NCI-H82 treated with DMSO at 0.1 percent for 48 hours (cell line): ENCODE measurements at regions not wholly inside any gene's neighbourhood (a gene's known extent, or its start where the extent isn't known, plus 50 kb on each side); places are given as distances from the start of the nearest gene placed in this dataset.

Experiments
- DNase-seq: peaks from one replicate; lab custom pipeline; 2025; ENCODE audit not compliant: unreplicated experiment; lab: John Stamatoyannopoulos, UW

DNA sequence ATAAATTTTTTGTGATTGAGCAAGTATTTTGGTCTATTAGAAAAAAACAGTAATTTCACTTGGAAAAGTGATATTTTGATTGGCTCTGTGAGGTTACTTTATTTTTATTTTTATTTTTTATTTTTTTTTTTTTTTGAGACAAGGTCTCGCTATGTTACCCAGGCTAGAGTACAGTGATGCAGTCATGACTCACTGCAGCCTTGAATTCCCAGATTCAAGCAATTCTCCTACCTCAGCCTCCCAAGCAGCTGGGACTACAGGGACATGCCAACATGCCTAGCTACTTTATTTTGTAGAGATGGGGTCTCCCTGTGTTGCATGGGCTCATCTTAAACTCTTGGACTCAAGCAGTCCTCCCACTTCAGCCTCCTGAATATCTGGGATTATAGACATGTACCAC is 60.9 kb upstream of the MGAT5 start:
- no peak for DNase-seq

DNA sequence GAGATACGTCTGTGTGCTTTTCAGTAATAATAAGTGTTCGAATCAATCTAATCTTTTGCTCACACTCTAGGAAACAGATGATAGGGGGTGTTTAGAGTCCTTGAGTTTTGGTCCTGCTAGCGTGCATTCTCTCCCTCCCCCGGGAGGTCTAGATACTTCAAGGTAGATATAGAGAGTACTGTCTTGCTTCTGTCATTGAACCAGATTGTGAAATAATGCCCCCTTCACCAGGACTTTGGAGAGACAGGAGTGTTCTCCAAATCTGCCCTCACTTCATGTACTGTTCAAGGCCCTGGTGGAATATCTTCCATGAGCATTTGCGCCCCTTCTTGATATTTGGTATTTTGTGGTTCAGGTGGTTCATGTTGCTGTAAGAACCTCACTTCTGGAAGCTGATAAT is 59.4 kb upstream of the MGAT5 start:
- DNase-seq = no peak

DNA sequence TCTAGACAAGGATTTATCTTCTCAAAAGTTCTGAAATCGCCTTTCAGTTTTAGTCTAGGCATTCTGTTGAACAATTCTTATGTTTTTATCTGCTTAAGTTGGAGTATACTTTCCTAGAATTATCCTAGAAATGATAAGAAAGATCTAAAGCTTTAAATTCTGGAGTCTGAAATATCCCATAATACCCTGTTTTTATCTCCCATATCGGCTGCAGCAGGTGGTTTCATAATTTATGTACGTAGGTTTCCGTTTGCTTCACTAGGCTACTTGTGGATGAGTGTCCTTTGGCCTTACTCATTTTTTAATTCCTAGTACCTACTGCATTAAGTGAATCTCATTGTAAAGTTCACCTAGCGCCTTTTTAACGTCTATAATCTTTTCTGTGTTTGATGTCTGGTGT is 58.5 kb upstream of the MGAT5 start:
- DNase-seq = no peak

DNA sequence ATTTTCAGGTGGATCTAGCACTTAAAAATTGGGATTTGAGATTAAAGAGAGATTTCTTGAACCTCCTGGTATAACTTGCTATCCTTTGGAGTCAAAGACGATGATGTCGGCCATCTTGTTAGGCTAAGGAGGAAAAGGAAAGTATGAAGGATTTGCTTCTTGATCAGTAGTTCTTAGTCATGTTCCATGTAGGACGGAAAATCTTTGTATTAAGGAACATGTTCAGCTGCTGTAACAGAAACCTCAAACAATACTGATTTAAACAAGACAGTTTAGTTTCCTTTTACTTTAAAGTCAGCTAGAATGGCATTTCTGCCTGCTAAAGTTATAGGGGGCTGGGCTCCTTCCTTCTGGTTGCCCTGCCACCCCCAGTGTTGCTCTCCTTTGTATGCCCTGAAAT is 56.4 kb upstream of the MGAT5 start:
- no peak for DNase-seq

DNA sequence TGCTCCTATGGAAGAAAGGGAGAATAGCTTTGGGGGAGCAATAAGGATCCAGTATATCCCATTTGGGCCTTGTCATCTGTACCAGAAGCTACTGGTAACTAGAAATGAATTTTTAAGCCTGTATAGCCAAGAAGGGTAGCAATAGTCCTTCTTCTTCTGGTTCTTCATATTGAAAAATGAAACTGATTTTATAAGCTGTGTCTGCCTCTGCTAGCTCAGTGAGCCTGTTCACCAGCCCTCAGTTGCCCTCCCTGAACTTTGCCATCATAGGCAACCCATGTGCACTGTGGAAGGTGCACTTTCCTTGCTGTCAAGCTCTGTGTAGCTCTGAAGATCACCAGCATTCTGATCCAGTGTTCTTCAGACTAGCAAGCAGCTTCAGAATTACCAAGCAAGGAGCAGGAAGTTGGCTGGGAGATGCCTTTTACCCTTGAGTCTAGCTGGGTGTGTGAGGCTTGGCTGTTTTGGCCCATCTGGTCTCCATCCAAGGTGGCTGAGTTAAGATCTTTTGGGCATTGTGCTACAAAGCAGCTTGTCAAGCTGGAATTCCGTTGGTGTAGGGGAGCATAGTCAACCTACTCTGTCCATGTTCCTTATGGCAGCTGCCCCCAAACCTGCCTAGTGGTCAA is 55.8 kb upstream of the MGAT5 start:
- no peak for DNase-seq

DNA sequence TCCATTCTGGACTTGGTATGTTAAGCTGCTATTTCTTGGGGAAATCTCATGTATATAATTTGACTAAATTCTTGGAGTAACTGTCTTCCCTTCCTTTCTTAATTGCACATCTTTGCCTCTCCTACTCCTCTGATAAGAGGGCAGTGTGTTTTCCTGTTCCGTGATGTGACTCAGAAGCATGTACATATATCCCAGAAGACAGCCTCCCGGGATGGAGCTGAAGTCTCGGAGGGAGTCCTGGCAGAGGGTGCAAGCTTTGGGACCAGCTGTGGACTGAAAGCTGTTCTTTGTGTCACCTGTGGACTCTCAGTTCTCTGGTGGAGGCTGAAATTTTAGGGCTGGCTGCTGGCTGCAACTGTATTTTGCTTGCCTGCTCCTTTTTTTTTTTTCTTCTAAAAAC is 54.7 kb upstream of the MGAT5 start:
- DNase-seq = no peak

DNA sequence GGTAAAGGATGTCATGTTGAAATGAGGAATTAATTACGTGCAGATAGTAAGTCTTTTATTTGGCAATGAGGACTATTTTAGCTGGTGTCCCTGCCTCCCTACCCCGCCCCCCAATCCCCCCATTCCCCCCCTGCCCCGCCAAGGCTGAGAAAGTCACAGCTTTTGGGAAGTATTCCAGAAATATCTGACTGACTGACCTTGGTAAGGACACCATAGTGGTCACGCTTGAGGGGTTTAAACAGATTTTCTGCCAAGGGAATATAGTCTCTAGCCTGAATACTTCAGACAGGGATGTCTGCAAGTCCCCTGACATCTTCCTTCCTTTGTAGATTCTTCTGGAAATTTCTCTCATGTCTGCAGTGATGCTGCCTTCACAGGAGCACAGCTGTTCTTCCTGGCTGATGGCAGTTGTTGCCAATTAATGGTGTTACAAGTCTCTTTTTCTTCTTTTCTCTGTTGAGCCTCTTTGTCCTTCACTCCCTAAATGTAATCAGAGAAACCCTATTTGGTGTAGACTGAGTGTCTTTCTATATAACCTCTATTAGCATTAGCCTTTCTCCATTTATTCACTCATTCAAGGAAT is 53.7 kb upstream of the MGAT5 start:
- DNase-seq = no peak

DNA sequence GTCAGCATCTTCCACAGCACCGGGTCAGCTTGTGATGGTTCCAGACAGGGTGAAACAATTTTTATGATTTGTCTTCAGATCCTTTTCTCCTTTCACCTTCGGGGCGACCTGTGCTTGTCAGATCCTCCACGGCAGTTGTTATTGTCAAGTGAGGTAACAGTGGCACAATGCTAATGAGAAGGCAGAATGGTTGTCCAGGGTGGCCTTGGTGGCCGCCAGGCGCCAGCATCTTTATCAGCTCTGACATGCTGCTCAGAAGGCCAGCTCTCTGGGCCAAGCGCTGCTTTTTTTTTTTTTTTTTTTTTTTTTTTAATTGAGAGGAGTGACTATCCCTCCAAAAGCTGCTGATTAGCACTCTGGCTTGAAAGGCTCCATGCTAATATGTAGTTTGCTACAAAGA is 52.3 kb upstream of the MGAT5 start:
- no peak for DNase-seq

DNA sequence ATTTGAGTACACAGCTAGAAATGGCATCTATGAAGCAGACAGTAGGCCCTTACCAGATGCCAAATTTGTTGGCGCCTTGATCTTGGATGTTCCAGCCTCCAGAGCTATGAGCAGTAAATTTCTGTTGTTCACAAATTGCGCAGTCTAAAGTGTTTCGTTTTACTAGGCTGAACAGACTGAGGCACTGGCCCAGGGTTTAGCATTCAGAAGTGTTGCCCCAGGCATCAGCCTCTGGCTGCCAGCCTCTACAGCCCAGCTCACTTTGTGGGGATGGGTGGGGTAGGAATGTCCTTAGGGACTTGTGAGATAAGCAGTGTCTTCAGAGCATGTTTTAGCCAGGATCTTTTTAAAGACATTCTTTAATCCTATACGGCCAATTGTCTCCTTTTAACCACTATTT is 51.5 kb upstream of the MGAT5 start:
- no peak for DNase-seq

DNA sequence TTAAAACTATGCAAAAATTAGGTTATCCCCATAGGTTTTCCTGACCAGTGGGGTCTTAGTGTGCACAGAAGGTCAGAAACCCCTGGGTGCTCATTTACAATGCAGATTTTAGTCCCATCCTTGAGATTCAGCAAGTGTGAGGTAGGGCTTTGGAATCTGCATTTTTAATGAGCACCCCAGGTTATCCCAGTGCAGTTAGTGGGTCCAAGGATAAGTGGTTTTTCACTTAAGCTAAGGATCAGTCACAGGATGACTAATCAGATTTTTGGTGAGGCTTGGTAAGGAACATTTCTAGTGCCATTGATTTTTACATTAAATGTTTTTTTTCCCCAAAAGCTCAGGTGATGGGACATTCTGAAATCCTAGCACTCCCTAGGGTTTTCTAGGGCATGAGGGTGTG is 50.7 kb upstream of the MGAT5 start:
- DNase-seq = no peak
